ENCODE measurements at regions not wholly inside any gene's neighbourhood (a gene's known extent, or its start where the extent isn't known, plus 50 kb on each side); places are given as distances from the start of the nearest gene placed in this dataset.

- TF ChIP-seq CTCF (IDR thresholded peaks at IDR 0.05) (no peak), POLR2A (IDR thresholded peaks at IDR 0.05) (no peak)
Observed at GRCh38 chr10:58951087-58951486, 225.4 kb upstream of the PHYHIPL start.
